ENCODE measurements at regions not wholly inside any gene's neighbourhood (a gene's known extent, or its start where the extent isn't known, plus 50 kb on each side); places are given as distances from the start of the nearest gene placed in this dataset.

DNA sequence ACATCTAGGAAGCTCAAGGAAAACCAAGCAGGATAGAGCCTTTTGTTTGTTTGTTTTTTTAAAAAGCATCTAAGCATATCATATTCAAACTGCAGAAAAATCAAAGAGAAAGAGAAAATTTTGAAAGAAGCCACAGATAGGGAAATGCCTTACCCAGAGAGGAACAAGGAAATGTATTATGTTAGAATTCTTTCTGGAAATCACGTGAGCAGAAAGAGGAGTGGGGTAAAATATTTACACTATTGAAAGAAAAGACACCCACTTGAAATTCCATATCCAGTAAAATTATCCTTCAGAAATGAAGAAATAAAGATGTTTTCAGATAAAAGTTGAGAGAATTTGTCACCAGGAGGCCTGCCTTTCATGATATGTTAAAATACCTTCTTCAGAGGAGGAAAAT, 775.7 kb upstream of the IGFBP3 start:
- TF ChIP-seq, protein P1, sequence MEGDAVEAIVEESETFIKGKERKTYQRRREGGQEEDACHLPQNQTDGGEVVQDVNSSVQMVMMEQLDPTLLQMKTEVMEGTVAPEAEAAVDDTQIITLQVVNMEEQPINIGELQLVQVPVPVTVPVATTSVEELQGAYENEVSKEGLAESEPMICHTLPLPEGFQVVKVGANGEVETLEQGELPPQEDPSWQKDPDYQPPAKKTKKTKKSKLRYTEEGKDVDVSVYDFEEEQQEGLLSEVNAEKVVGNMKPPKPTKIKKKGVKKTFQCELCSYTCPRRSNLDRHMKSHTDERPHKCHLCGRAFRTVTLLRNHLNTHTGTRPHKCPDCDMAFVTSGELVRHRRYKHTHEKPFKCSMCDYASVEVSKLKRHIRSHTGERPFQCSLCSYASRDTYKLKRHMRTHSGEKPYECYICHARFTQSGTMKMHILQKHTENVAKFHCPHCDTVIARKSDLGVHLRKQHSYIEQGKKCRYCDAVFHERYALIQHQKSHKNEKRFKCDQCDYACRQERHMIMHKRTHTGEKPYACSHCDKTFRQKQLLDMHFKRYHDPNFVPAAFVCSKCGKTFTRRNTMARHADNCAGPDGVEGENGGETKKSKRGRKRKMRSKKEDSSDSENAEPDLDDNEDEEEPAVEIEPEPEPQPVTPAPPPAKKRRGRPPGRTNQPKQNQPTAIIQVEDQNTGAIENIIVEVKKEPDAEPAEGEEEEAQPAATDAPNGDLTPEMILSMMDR (IDR thresholded peaks at IDR 0.05): no peak
- no peak for TF ChIP-seq POLR2A (IDR thresholded peaks at IDR 0.05)

All from thyroid gland (tissue), 4 donors.